A673 (cell line): ENCODE measurements at regions not wholly inside any gene's neighbourhood (a gene's known extent, or its start where the extent isn't known, plus 50 kb on each side); places are given as distances from the start of the nearest gene placed in this dataset.

ENCODE experiments used
- BruUV-seq: library from RNA; stranded (reverse); fragments of 400-500 nt; replicated peaks from 2 replicates; lab custom pipeline; 2021; lab: Mats Ljungman, UMichigan
- CTCF ChIA-PET: fragments of 300-600 bp; sonication (Branson Sonifier 250); formaldehyde crosslinking; loops from one replicate; lab custom pipeline; 2022; ENCODE audit warnings: antibody characterized with exemption; lab: Charles Lee
- POLR2A ChIA-PET: fragments of 300-600 bp; sonication (Branson Sonifier 250); formaldehyde crosslinking; loops from one replicate; lab custom pipeline; 2022; ENCODE audit warnings: antibody characterized with exemption; ENCODE audit not compliant: low non-redundant PET; lab: Charles Lee
- DNase-seq: peaks from one replicate; pipeline ENCODE4 v3.0.0-alpha.2; 2015; ENCODE audit warnings: low spot score
- H3K27ac ChIP-seq: fragments of 200-600 bp; sonication (generic); 2 replicates; pipeline ENCODE4 v1.5.1; 2016; ENCODE audit warnings: mixed run types, low read depth, mild to moderate bottlenecking, mixed read lengths, antibody characterized with exemption, low read length; ENCODE audit not compliant: poor library complexity, severe bottlenecking
- H3K27me3 ChIP-seq: fragments of 200-600 bp; sonication (generic); replicated peaks from 2 replicates; pipeline ENCODE4 v1.6.1; 2017; ENCODE audit warnings: mixed run types, low read depth, mild to moderate bottlenecking, mixed read lengths, antibody characterized with exemption, low read length; ENCODE audit not compliant: insufficient read depth, poor library complexity
- H3K36me3 ChIP-seq: fragments of 200-600 bp; sonication (generic); 2 replicates; pipeline ENCODE4 v1.6.1; 2016; ENCODE audit warnings: mixed run types, mild to moderate bottlenecking, mixed read lengths, antibody characterized with exemption, low read length; ENCODE audit not compliant: insufficient read depth, poor library complexity, severe bottlenecking
- H3K4me1 ChIP-seq: fragments of 200-600 bp; sonication (generic); 2 replicates; pipeline ENCODE4 v1.6.1; 2017; ENCODE audit warnings: mixed run types, mild to moderate bottlenecking, mixed read lengths, antibody characterized with exemption, low read length; ENCODE audit not compliant: insufficient read depth, poor library complexity, severe bottlenecking
- H3K4me3 ChIP-seq: fragments of 200-600 bp; sonication (generic); 2 replicates; pipeline ENCODE4 v1.5.1; 2016; ENCODE audit warnings: low read depth, mixed run types, mild to moderate bottlenecking, mixed read lengths, low read length; ENCODE audit not compliant: poor library complexity, severe bottlenecking
- H3K9me3 ChIP-seq: fragments of 200-600 bp; sonication (generic); 2 replicates; pipeline ENCODE4 v1.6.1; 2016; ENCODE audit warnings: mixed run types, low read depth, mild to moderate bottlenecking, mixed read lengths, antibody characterized with exemption, low read length; ENCODE audit not compliant: poor library complexity, severe bottlenecking
- CTCF ChIP-seq: fragments of 300-800, 200-600 bp; sonication (generic); conservative IDR thresholded peaks from 2 replicates; pipeline ENCODE4 v1.5.1; 2017; ENCODE audit warnings: low read depth, mild to moderate bottlenecking, antibody characterized with exemption, low read length, moderate library complexity, mixed read lengths
- EZH2 ChIP-seq: fragments of 200-600 bp; sonication (generic); IDR thresholded peaks from 2 replicates; pipeline ENCODE4 v1.6.1; 2017; ENCODE audit warnings: borderline replicate concordance, low read depth, mild to moderate bottlenecking, mixed read lengths, antibody characterized with exemption, low read length; ENCODE audit not compliant: poor library complexity, severe bottlenecking
- intact Hi-C: fragments of 100-400 bp; cut with micrococcal nuclease; formaldehyde crosslinking; loops from one replicate; pipeline ENCODE4 v1.10.0; 2022; ENCODE audit not compliant: unreplicated experiment

- Histone ChIP-seq H3K27ac (no peak overlapping the region), H3K9me3 (peaks cover 3% of the 10 kb centered on the region), H3K27me3 (no peaks in the 10 kb centered on the region), H3K36me3 (no peaks in the 10 kb centered on the region), H3K4me3 (no peak overlapping the region), H3K4me1 (no peaks in the 10 kb centered on the region)
- intact Hi-C loops, result no loop called here
- no peak for TF ChIP-seq EZH2
- TF ChIP-seq CTCF, result no peak
- ChIA-PET CTCF (no interaction called here), POLR2A (no interaction called here)
- no TSS peak for BruUV-seq
- no peak for DNase-seq
Observed at GRCh38 chr3:104018541-104018940, 1348.2 kb upstream of the ALCAM start.

- H3K4me3 ChIP-seq, result no peak overlapping the region
Observed at GRCh38 chr3:104031598-104031997, 1335.1 kb upstream of the ALCAM start.

GRCh38 chr3:104032283-104032682 lies 1334.4 kb upstream of the ALCAM start:
- Histone ChIP-seq H3K36me3 (no peaks in the 10 kb centered on the region), H3K4me3 (no peak overlapping the region), H3K27ac (no peak overlapping the region), H3K27me3 (no peaks in the 10 kb centered on the region), H3K4me1 (no peaks in the 10 kb centered on the region), H3K9me3 (no peaks in the 10 kb centered on the region)
- TF ChIP-seq CTCF, result no peak
- DNase-seq, result no peak
- POLR2A ChIA-PET, result no interaction called here
- CTCF ChIA-PET, result no interaction called here
- intact Hi-C loops, result no loop called here
- no TSS peak for BruUV-seq

More at GRCh38 chr3:104031598-104031997, 1335.1 kb upstream of the ALCAM start:
- TF ChIP-seq EZH2, result no peak
- TF ChIP-seq CTCF, result no peak
- no TSS peak for BruUV-seq
- Histone ChIP-seq H3K27me3 (no peaks in the 10 kb centered on the region), H3K36me3 (no peaks in the 10 kb centered on the region), H3K9me3 (no peaks in the 10 kb centered on the region), H3K4me1 (no peaks in the 10 kb centered on the region), H3K27ac (no peak overlapping the region)
- intact Hi-C loops, result no loop called here
- CTCF ChIA-PET, result no interaction called here
- POLR2A ChIA-PET, result no interaction called here
- no peak for DNase-seq
